ENCODE measurements at regions not wholly inside any gene's neighbourhood (a gene's known extent, or its start where the extent isn't known, plus 50 kb on each side); places are given as distances from the start of the nearest gene placed in this dataset.

DNA sequence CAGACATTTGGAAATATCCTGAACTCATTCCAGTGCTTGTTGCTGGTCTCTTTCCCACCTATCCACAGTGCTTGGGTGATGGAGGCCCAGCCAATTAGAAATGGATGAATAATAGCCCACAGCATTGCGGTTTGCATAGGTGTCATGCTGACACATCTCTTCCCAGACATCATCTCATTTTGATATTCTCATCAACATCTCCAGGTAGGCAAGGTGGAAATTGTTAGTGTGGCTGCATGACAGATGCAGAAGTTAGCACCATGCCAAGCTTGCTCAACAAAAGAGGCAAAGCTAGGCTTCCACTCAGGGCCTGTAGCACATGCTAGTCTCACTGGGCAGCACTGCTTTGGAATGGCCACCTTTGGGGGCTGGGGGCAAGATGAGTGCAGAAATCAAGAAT lies 1118.9 kb downstream of the VRK1 start:
- DNase-seq: no peak

GRCh38 chr14:97916669-97917568 lies 1119.7 kb downstream of the VRK1 start:
- no peak for DNase-seq

- no peak for DNase-seq
Observed at GRCh38 chr14:97920201-97920600, 1123.0 kb downstream of the VRK1 start.

DNA sequence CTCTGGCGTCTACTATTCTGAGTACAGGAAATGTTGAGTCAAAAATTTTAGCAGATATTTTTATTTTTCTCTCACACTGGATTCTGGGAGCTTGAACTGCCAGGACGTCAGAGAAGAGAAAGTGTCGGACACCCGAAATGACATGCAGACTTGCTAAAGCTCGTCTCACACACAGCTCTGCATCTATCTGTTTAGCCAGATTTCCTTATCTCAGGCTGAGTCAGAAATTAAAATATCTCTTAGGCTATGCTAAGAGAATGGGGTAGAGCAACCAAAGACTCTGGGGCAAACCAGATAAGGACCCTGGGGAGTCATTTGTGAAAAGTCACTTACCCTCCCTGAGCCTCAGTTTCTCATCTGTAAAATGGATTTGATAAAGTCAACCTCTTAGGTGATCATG lies 1124.1 kb downstream of the VRK1 start:
- no peak for DNase-seq

GRCh38 chr14:97924922-97925613 lies 1127.9 kb downstream of the VRK1 start:
- DNase-seq: no peak

DNA sequence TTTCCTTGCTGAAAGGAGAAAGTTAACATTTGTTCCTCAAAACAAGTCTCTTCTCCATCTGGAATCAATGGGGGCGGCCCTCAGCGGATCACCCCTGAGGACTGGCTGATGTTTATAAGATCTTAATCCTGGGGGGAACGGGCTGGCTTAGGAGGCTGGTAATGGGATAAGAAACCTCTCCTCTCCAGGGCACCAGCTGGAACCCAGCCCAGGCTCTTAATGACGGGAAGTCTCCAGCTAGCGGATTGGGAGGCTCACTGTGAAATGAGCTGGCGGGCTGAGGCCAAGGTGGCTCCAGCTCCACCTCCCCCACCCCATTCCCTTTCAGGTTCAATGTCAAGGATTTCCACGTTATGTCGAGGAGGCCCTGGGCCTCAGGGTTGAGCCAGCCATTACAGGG lies 1133.0 kb downstream of the VRK1 start:
- no peak for DNase-seq

DNA sequence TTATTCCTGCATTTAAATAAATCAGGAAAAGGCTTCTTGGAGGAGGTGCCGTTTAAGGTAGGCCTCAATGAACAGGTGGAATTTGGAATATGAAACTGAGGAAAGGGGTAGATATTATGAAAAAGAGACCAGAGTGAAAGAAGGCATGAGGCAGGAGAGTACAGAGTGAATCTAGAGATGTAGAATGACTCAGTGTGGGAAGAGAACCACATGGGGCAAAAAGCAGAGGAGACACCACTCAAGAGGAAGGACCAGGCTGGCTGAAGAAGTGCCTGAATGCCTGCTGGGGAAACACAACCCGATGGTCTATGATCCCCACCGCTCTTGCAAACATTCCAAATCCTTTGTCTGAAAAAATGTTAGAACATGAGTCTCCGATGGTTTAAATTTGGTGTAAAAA lies 1134.1 kb downstream of the VRK1 start:
- DNase-seq: no peak

DNA sequence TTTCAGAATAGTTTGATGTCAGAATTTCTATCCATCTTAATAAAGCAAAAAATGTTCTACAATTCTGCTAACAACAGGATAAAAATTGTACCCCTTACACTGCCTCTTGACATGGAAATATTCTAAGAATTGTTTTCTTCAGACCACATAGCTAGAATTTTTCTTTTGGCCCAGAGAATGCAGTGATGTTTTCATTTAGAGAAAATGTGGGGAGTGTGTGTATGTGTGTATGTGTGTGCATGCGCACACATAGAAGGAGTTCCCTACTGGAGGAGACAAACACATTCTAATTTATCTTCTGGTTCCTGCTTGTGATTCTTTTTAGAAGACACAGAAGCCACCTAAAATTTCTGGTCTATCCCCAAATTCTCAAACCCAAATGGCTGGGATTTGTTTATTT lies 1145.7 kb downstream of the VRK1 start:
- no peak for DNase-seq

- no peak for DNase-seq
Observed at GRCh38 chr14:97943619-97944018, 1146.4 kb downstream of the VRK1 start.

GRCh38 chr14:97944380-97944779 lies 1147.2 kb downstream of the VRK1 start:
- DNase-seq: no peak

DNA sequence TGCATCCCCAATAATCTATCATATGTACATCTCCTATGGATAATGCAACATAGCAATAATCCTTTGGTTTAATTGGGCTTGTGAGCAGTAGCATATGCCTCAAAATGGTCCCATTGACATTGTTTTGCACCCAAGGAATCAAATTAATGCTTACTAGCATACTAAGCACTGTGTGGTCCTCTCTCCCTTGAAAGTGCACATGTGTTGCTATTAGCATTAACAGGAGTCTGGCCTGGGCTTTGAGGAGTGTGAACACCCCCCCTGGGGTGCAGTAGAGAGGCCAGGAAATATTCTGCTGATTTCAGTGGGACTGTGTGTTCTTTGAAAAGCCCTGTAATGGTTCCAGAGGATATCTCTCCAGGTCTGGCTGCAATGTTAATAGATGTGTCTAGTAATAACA lies 1148.4 kb downstream of the VRK1 start:
- no peak for DNase-seq

GRCh38 chr14:97946240-97946639 lies 1149.1 kb downstream of the VRK1 start:
- DNase-seq: no peak

DNA sequence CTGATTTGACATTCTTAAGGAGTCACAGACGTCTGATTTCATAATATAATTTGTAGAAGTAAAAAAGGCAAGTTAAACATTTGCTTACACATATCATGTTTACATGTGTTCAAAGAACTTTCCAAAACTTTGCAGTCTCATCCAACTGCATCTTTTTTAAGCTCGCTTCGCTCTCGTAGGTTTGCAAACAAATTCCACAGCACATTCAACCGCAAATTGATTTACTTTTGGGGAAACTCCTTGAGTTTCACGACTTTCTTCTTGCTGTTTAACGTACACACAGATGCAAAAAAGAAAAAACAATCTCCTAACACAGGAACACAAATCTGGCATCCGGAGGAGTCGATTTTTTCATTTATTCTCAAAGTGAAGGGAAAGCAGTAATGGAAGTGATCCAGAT lies 1149.5 kb downstream of the VRK1 start:
- DNase-seq: no peak

- no peak for DNase-seq
Observed at GRCh38 chr14:97948841-97949240, 1151.7 kb downstream of the VRK1 start.

- no peak for DNase-seq
Observed at GRCh38 chr14:97956581-97957340, 1159.6 kb downstream of the VRK1 start.

GRCh38 chr14:97959251-97959650 lies 1162.1 kb downstream of the VRK1 start:
- no peak for DNase-seq

- no peak for DNase-seq
Observed at GRCh38 chr14:97960436-97960835, 1163.3 kb downstream of the VRK1 start.

DNA sequence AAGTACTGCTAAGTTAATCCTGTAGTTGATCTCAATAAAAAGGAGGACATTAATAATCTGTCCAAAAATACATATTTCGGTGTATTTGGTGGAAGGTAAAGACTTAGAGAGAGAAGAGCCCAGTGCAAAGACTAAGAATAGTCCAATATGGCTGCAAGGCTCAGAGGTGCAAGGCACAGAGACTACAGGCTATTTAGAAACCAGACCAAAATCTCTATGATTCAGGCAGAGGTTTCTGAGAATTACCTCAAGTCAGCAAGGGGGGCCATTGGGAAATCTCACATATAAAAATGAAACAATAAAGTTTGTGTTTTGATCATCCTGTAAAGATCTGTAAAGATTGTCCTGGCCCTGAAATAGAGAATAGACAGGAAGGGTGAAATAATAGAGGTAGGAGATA lies 1173.0 kb downstream of the VRK1 start:
- DNase-seq: no peak

- no peak for DNase-seq
Observed at GRCh38 chr14:97975216-97975615, 1178.0 kb downstream of the VRK1 start.

DNA sequence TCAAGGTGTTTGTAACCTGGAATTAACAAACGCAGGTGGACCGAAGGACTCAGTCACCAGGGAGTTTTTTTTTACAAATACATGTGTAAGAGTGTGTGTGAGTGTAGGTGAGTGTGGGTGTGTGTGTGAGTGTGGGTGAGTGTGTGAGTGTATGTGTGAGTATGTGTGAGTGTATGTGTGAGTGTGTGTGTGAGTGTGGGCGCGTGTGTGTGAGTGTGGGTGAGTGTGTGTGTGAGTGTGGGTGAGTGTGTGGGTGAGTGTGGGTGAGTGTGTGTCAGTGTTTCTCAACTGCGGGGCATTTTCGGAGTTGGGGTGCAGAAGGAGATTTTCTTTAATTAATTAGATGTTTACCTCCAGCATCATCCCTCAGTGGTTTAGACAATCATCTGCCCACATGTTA lies 1178.8 kb downstream of the VRK1 start:
- DNase-seq: no peak

GRCh38 chr14:97976861-97977260 lies 1179.7 kb downstream of the VRK1 start:
- no peak for DNase-seq

DNA sequence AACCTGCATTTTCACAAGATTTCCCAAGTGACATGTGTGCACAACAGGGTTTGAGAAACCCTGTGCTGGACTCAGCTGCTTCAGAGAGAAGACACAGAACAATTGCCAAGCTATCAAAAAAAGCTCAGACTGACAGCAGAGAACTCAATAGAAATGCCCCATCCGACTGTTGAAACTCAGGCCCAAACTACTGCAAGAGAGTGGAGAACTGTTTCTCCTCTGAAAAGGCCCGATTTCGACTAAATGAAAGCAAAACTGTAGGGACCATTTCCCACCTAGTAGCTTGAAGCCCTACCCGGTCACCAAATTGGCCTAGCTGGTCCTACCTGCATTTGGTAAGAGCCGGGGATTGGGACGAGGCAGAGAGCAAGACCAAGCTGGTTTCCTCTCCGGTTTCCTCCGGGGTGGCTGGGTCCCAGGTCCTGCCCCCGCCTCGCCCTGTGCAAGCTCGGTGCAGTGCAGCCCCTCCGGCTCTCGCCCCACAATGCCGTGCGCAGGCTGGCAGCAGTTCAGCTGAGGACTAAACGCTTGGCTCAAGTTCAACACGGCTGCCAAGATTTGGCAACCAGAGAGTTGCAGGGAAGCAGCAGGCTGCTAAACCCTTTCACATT lies 1180.6 kb downstream of the VRK1 start:
- peak; percentile 69 for DNase-seq

GRCh38 chr14:97978341-97978740 lies 1181.2 kb downstream of the VRK1 start:
- peak; percentile 75 for DNase-seq
